ENCODE measurements at regions not wholly inside any gene's neighbourhood (a gene's known extent, or its start where the extent isn't known, plus 50 kb on each side); places are given as distances from the start of the nearest gene placed in this dataset.

- H3K9me2 ChIP-seq (replicated peaks; ENCODE audit: control insufficient read depth, low read length) = no peaks in the 10 kb centered on the region
- H4K20me1 ChIP-seq (ENCODE audit: control insufficient read depth, insufficient read depth, low read depth, low read length) = no peaks in the 10 kb centered on the region
- no peaks in the 10 kb centered on the region for H3K79me2 ChIP-seq (ENCODE audit: control insufficient read depth, low read length)
- no peaks in the 10 kb centered on the region for H3K9me3 ChIP-seq (ENCODE audit: control insufficient read depth, insufficient read depth, low read length)
- H3K4me3 ChIP-seq (ENCODE audit: low read length) = no peak overlapping the region
- no peak overlapping the region for H3K4me2 ChIP-seq (ENCODE audit: low read length)
- TF ChIP-seq CTCF (IDR thresholded peaks at IDR 0.05; ENCODE audit: low read depth, low read length, poor library complexity, severe bottlenecking) (no peak), EZH2phosphoT487 (IDR thresholded peaks at IDR 0.05; ENCODE audit: borderline replicate concordance, low read length) (no peak)
- H3K4me1 ChIP-seq (ENCODE audit: control insufficient read depth, low read length) = no peaks in the 10 kb centered on the region
- no peaks in the 10 kb centered on the region for H3K27me3 ChIP-seq (ENCODE audit: control insufficient read depth, low read length)
- H3K36me3 ChIP-seq (ENCODE audit: control insufficient read depth, low read length) = no peaks in the 10 kb centered on the region
- H3K27ac ChIP-seq (ENCODE audit: low read depth, low read length) = no peak overlapping the region
- no peaks in the 10 kb centered on the region for H3F3A ChIP-seq (ENCODE audit: control insufficient read depth, insufficient read depth)
Observed at GRCh38 chr2:2871480-2872308, 505.9 kb downstream of the EIPR1 start.

GRCh38 chr2:2870106-2870505, 507.5 kb downstream of the EIPR1 start:
- Histone ChIP-seq H3K79me2 (ENCODE audit: control insufficient read depth, low read length) (no peaks in the 10 kb centered on the region), H3K36me3 (ENCODE audit: control insufficient read depth, low read length) (no peaks in the 10 kb centered on the region), H3K4me3 (ENCODE audit: low read length) (no peak overlapping the region), H3K9me3 (ENCODE audit: control insufficient read depth, insufficient read depth, low read length) (no peaks in the 10 kb centered on the region), H3K4me1 (ENCODE audit: control insufficient read depth, low read length) (no peaks in the 10 kb centered on the region), H3F3A (ENCODE audit: control insufficient read depth, insufficient read depth) (no peaks in the 10 kb centered on the region), H3K27ac (ENCODE audit: low read depth, low read length) (no peak overlapping the region), H3K27me3 (ENCODE audit: control insufficient read depth, low read length) (no peaks in the 10 kb centered on the region), H3K9me2 (replicated peaks; ENCODE audit: control insufficient read depth, low read length) (no peaks in the 10 kb centered on the region), H4K20me1 (ENCODE audit: control insufficient read depth, insufficient read depth, low read depth, low read length) (no peaks in the 10 kb centered on the region), H3K4me2 (ENCODE audit: low read length) (no peak overlapping the region)
- TF ChIP-seq CTCF (IDR thresholded peaks at IDR 0.05; ENCODE audit: low read depth, low read length, poor library complexity, severe bottlenecking) (no peak), EZH2phosphoT487 (IDR thresholded peaks at IDR 0.05; ENCODE audit: borderline replicate concordance, low read length) (no peak)

GRCh38 chr2:2869553-2869952, 508.1 kb downstream of the EIPR1 start:
- H3F3A ChIP-seq (ENCODE audit: control insufficient read depth, insufficient read depth) = no peaks in the 10 kb centered on the region
- H3K4me1 ChIP-seq (ENCODE audit: control insufficient read depth, low read length) = no peaks in the 10 kb centered on the region
- no peaks in the 10 kb centered on the region for H3K9me3 ChIP-seq (ENCODE audit: control insufficient read depth, insufficient read depth, low read length)
- H3K9me2 ChIP-seq (replicated peaks; ENCODE audit: control insufficient read depth, low read length) = no peaks in the 10 kb centered on the region
- no peak overlapping the region for H3K27ac ChIP-seq (ENCODE audit: low read depth, low read length)
- H3K4me3 ChIP-seq (ENCODE audit: low read length) = no peak overlapping the region
- H3K27me3 ChIP-seq (ENCODE audit: control insufficient read depth, low read length) = no peaks in the 10 kb centered on the region
- no peaks in the 10 kb centered on the region for H3K79me2 ChIP-seq (ENCODE audit: control insufficient read depth, low read length)
- H3K4me2 ChIP-seq (ENCODE audit: low read length) = no peak overlapping the region
- TF ChIP-seq CTCF (IDR thresholded peaks at IDR 0.05; ENCODE audit: low read depth, low read length, poor library complexity, severe bottlenecking) (no peak), EZH2phosphoT487 (IDR thresholded peaks at IDR 0.05; ENCODE audit: borderline replicate concordance, low read length) (no peak)
- H3K36me3 ChIP-seq (ENCODE audit: control insufficient read depth, low read length) = no peaks in the 10 kb centered on the region
- no peaks in the 10 kb centered on the region for H4K20me1 ChIP-seq (ENCODE audit: control insufficient read depth, insufficient read depth, low read depth, low read length)

Measured in DOHH2 (cell line).